Heart right ventricle (tissue), 16 donors: ENCODE measurements at regions not wholly inside any gene's neighbourhood (a gene's known extent, or its start where the extent isn't known, plus 50 kb on each side); places are given as distances from the start of the nearest gene placed in this dataset.
"Not testable (repeated sequence)": the region's sequence is repeated elsewhere in the genome, so short reads cannot be mapped to it uniquely, and the experiment has no call there.

ENCODE experiments used
- ATAC-seq, 8 donors: fragments of 200-7000 bp; cut with Tn5 transposase; one replicate each; pipeline ENCODE4 v1.9.1; 2020; ENCODE audit warnings: mild to moderate bottlenecking in 8 of 8, moderate library complexity in 8 of 8, moderate number of reproducible peaks in 1 of 8
- DNase-seq, 2 donors: peaks; one replicate each; pipeline ENCODE4 v3.0.0-alpha.2; 2020
- H3K27ac ChIP-seq, 10 donors: fragments of 200-600 bp; sonication (generic) in 2 of 10; one replicate each; pipeline versions ENCODE4 v1.5.0 to v1.8.0; 2020 to 2022; ENCODE audit warnings: mild to moderate bottlenecking in 3 of 10
- H3K27me3 ChIP-seq, 7 donors: fragments of 200-600 bp; one replicate each; pipeline ENCODE4 v1.8.0; 2021 to 2022; ENCODE audit warnings: mild to moderate bottlenecking in 2 of 7
- H3K36me3 ChIP-seq, 9 donors: fragments of 200-600 bp; sonication (generic) in 1 of 9; one replicate each; pipeline versions ENCODE4 v1.5.0 to v1.8.0; 2020 to 2022; ENCODE audit warnings: mild to moderate bottlenecking in 2 of 9
- H3K4me1 ChIP-seq, 9 donors: fragments of 200-600 bp; sonication (generic) in 1 of 9; one replicate each; pipeline versions ENCODE4 v1.5.0 to v1.8.0; 2020 to 2022; ENCODE audit warnings: mild to moderate bottlenecking in 4 of 9
- H3K4me3 ChIP-seq, 10 donors: fragments of 200-600 bp; sonication (generic) in 2 of 10; one replicate each; pipeline versions ENCODE4 v1.5.0 to v1.8.0; 2020 to 2022; ENCODE audit warnings: mild to moderate bottlenecking in 7 of 10, moderate library complexity in 2 of 10
- H3K9me3 ChIP-seq, 11 donors: fragments of 200-600 bp in 10 of 11; sonication (generic) in 2 of 11; one replicate each; pipeline versions ENCODE4 v1.5.0 to v1.8.0; 2013 to 2022; ENCODE audit warnings: mild to moderate bottlenecking in 2 of 11, control low read depth in 1 of 11, moderate library complexity in 1 of 11
- WGBS, 2 donors: extraction: QIAGEN DNeasy Blood & Tissue Kit; methylation state at CpG; one replicate each; pipeline ENCODE4 v1.1.7; 2013; ENCODE audit warnings: inconsistent platforms in 1 of 2; 5-methylcytosine and 5-hydroxymethylcytosine counted together
- intact Hi-C, 10 donors: fragments of 100-400 bp; cut with DNase I; formaldehyde crosslinking; loops; one replicate each; pipeline versions ENCODE4 v1.11.1 to v1.14.2; 2022
- TF ChIP-seq, protein P1 (sequence below), 9 donors: fragments of 200-600 bp; sonication (generic) in 2 of 9; IDR thresholded peaks; one replicate each; pipeline versions ENCODE4 v1.5.0 to v1.8.0; 2021 to 2022; ENCODE audit warnings: antibody characterized with exemption in 9 of 9, mild to moderate bottlenecking in 5 of 9, moderate library complexity in 1 of 9
- donor health status: Arrhythmogenic right ventricular cardiomyopathy.
- donor health status: ischemic (EF 13 %, LVEDD 7.1; RV severe dilation, severe dysfunction).
- donor health status: healthy with polysubstance abuse.
- donor health status: DM: no; HTN: yes; CAD: no.
- donor health status: DM: no; HTN: no; CAD: no.
- donor health status: ischemic (EF 25% LVEDD 6.9; RV normal size, moderate dysfunction).
- donor health status: ischemic (EF 25% LVEDD 5.7; RV mildly dilated, moderate dysfunction).
- donor health status: healthy.
- donor health status: DM: yes; HTN: yes; CAD: no.
- donor health status: Ischemic cardiomyopathy.
- donor health status: ischemic (EF 35%, LVEDD 5.7; RV mildly dilated, moderate dysfunction).
- donor health status: nonischemic (EF 11% LVEDD 7.7; RV severe dilation, severe dysfunction).
- donor health status: DM: yes; HTN: yes; CAD: no.
- donor health status: PGD.
- donor health status: ischemic (EF 29% LVEDD 5.4; RV normal size, mild dysfunction).
- donor health status: nonischemic (EF 23%, LVEDD 6.1; RV moderate dilation, normal function).

DNA sequence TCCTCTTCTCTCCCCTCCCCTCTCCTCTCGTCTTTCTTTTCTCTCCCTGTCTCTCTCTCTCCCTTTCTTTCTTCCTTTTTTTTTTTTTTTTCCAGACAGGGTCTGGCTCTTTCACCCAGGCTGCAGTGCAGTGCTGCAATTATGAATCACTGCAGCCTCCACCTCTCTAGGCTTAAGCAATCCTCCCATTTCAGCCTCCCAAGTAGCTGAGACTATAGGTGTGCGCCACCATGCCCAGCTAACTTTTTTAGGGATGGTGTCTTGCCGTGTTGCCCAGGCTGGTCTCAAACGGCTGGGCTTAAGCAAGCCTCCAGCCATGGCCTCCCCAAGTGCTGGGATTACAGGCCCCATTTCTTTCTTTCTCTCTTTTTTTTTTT lies 59.9 kb upstream of the NCOA3 start:
- Histone ChIP-seq H3K4me1 (peaks cover 0 to 13% (median 0%) of the 10 kb centered on the region in 9 donors), H3K9me3 (no peaks in the 10 kb centered on the region), H3K27ac (no peak overlapping the region), H3K4me3 (no peak overlapping the region), H3K36me3 (no peaks in the 10 kb centered on the region), H3K27me3 (no peaks in the 10 kb centered on the region)
- no peak for ATAC-seq
- TF ChIP-seq, protein P1, sequence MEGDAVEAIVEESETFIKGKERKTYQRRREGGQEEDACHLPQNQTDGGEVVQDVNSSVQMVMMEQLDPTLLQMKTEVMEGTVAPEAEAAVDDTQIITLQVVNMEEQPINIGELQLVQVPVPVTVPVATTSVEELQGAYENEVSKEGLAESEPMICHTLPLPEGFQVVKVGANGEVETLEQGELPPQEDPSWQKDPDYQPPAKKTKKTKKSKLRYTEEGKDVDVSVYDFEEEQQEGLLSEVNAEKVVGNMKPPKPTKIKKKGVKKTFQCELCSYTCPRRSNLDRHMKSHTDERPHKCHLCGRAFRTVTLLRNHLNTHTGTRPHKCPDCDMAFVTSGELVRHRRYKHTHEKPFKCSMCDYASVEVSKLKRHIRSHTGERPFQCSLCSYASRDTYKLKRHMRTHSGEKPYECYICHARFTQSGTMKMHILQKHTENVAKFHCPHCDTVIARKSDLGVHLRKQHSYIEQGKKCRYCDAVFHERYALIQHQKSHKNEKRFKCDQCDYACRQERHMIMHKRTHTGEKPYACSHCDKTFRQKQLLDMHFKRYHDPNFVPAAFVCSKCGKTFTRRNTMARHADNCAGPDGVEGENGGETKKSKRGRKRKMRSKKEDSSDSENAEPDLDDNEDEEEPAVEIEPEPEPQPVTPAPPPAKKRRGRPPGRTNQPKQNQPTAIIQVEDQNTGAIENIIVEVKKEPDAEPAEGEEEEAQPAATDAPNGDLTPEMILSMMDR (IDR thresholded peaks at IDR 0.05), result no peak
- 83 to 87% methylated on average over 4 of the region's 4 CpGs for WGBS, 2 donors
- intact Hi-C loops, result no loop called here
- DNase-seq, result no peak

GRCh38 chr20:47443060-47443459 lies 58.6 kb upstream of the NCOA3 start:
- H3K9me3 ChIP-seq, intact Hi-C loops, H3K27ac ChIP-seq, ATAC-seq, H3K27me3 ChIP-seq, H3K4me3 ChIP-seq, DNase-seq, H3K36me3 ChIP-seq: not testable (repeated sequence)
- WGBS, 2 donors, result 80 to 92% methylated on average over 9 of the region's 9 CpGs
- peaks cover 0 to 13% (median 0%) of the 10 kb centered on the region in 9 donors for H3K4me1 ChIP-seq

DNA sequence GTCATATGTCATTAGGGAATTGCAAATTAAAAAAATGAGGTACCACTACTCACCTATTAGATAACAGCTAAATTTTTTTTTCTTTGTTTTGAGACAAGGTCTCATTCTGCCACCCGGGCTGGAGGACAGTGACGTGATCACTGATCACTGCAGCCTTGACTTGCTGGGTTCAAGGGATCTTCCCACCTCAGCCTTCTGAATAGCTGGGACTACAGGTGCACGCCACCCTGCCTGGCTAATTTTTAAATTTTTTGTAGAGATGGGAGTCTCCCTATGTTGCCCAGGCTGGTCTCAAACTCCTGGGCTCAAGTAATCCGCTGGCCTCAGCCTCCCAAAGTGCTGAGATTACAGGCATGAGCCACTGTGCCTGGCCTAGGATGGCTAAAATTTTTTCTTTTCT lies 57.1 kb upstream of the NCOA3 start:
- H3K27ac ChIP-seq, result no peak overlapping the region
- no peaks in the 10 kb centered on the region for H3K9me3 ChIP-seq
- peaks cover 0 to 3% (median 0%) of the 10 kb centered on the region in 9 donors for H3K4me1 ChIP-seq
- no peak overlapping the region for H3K4me3 ChIP-seq
- 96% methylated on average over 4 of the region's 4 CpGs for WGBS, 2 donors
- no peaks in the 10 kb centered on the region for H3K27me3 ChIP-seq
- H3K36me3 ChIP-seq, result no peaks in the 10 kb centered on the region
- TF ChIP-seq, protein P1 (IDR thresholded peaks at IDR 0.05), result no peak
- no peak for ATAC-seq
- no peak for DNase-seq
- intact Hi-C loops, result no loop called here

GRCh38 chr20:47445291-47445690 lies 56.4 kb upstream of the NCOA3 start:
- no peak for DNase-seq
- 80 to 83% methylated on average over 8 of the region's 8 CpGs for WGBS, 2 donors
- H3K9me3 ChIP-seq, result no peaks in the 10 kb centered on the region
- no peaks in the 10 kb centered on the region for H3K36me3 ChIP-seq
- peaks cover 0 to 3% (median 0%) of the 10 kb centered on the region in 9 donors for H3K4me1 ChIP-seq
- ATAC-seq, result no peak
- no peaks in the 10 kb centered on the region for H3K27me3 ChIP-seq
- no peak overlapping the region for H3K27ac ChIP-seq
- TF ChIP-seq, protein P1 (IDR thresholded peaks at IDR 0.05), result no peak
- H3K4me3 ChIP-seq, result no peak overlapping the region
- intact Hi-C loops, result no loop called here

DNA sequence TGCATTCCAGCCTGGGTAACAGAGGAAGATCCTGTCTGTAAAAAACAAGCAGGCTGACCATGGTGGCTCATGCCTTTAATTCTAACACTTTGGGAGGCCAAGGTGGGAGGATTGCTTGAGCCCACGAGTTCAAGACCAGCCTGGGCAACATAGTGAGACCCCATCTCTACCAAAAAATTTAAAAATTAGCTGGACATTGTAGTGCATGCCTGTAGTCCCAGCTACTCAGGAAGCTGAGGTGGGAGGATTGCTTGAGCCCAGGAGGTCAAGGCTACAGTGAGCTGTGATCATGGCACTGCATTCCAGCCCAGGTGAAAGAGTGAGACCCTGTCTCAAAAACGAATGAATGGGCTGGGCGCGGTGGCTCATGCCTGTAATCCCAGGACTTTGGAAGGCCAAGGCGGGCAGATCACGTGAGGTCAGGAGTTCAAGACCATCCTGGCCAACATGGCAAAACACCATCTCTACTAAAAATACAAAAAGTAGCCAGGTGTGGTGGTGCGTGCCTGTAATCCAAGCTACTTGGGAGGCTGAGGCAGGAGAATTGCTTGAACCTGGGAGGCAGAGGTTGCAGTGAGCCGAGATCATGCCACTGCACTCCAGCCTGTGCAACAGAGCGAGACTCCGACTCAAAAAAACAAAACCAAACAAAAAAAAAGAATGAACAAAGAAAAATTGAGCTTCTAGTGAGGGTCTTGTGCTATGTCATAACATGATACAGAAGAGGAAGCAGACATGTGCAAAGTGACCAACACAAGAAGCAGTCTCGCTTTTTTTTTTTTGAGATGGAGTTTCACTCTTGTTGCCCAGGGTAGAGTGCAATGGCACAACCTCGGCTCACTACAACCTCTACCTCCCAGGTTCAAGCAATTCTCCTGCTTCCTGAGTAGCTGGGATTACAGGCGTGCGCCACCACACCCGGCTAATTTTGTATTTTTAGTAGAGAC lies 54.1 kb upstream of the NCOA3 start:
- H3K36me3 ChIP-seq, H3K9me3 ChIP-seq, H3K27me3 ChIP-seq, DNase-seq, H3K4me3 ChIP-seq, ATAC-seq, intact Hi-C loops, H3K4me1 ChIP-seq, H3K27ac ChIP-seq: not testable (repeated sequence)
- 96 to 97% methylated on average over 15 of the region's 15 CpGs for WGBS, 2 donors
